ENCODE measurements at regions not wholly inside any gene's neighbourhood (a gene's known extent, or its start where the extent isn't known, plus 50 kb on each side); places are given as distances from the start of the nearest gene placed in this dataset.

GRCh38 chr3:59115364-59116232 is 65.8 kb upstream of the CFAP20DC start:
- Mint-ChIP-seq H3K4me1 (no peaks in the 10 kb centered on the region), H3K27ac (no peak overlapping the region), H3K9me3 (peaks cover 4% of the 10 kb centered on the region), H3K36me3 (ENCODE audit: low read depth) (no peaks in the 10 kb centered on the region), H3K27me3 (ENCODE audit: low read depth) (peaks cover 6% of the 10 kb centered on the region), H3K4me3 (no peak overlapping the region)
- TF ChIP-seq, protein P1, sequence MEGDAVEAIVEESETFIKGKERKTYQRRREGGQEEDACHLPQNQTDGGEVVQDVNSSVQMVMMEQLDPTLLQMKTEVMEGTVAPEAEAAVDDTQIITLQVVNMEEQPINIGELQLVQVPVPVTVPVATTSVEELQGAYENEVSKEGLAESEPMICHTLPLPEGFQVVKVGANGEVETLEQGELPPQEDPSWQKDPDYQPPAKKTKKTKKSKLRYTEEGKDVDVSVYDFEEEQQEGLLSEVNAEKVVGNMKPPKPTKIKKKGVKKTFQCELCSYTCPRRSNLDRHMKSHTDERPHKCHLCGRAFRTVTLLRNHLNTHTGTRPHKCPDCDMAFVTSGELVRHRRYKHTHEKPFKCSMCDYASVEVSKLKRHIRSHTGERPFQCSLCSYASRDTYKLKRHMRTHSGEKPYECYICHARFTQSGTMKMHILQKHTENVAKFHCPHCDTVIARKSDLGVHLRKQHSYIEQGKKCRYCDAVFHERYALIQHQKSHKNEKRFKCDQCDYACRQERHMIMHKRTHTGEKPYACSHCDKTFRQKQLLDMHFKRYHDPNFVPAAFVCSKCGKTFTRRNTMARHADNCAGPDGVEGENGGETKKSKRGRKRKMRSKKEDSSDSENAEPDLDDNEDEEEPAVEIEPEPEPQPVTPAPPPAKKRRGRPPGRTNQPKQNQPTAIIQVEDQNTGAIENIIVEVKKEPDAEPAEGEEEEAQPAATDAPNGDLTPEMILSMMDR (IDR thresholded peaks at IDR 0.05; ENCODE audit: unreplicated experiment in 3 of 3): no peak

- Mint-ChIP-seq H3K4me3 (no peak overlapping the region), H3K4me1 (no peaks in the 10 kb centered on the region), H3K9me3 (no peaks in the 10 kb centered on the region), H3K27me3 (ENCODE audit: low read depth) (no peaks in the 10 kb centered on the region), H3K27ac (no peak overlapping the region), H3K36me3 (ENCODE audit: low read depth) (no peaks in the 10 kb centered on the region)
- TF ChIP-seq, protein P1 (IDR thresholded peaks at IDR 0.05; ENCODE audit: unreplicated experiment in 3 of 3): no peak
These were observed 58.3 kb upstream of the CFAP20DC start for GRCh38 chr3:59107856-59108815.

DNA sequence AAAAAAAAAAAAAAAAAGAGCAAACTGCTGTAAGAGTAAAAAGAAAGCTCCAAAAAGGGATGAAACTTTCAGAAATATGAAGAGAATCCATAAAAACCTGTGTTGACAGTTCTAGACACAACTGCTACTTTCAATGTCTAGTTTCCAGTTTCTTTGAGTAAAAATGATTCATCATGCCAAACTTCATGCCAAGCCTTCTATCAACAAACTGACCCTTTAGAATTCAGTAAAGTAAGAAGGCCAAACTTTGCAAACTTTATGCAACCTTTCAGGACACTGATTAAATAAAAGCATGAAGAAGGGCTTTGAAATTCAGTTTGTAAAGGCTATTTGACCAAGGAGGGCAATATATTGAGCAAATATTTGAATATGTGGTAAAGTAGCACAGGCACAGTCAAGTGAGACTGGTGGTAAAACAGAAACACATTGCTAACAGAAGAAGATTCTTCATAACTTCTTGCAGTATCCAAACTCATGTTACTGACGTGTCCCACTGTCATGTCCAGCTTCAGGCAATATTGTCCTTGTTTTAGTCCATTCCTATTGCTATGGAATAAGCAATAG is 56.3 kb upstream of the CFAP20DC start:
- Mint-ChIP-seq H3K27ac (no peak overlapping the region), H3K27me3 (ENCODE audit: low read depth) (no peaks in the 10 kb centered on the region), H3K4me1 (peaks cover 11% of the 10 kb centered on the region), H3K36me3 (ENCODE audit: low read depth) (no peaks in the 10 kb centered on the region), H3K9me3 (no peaks in the 10 kb centered on the region), H3K4me3 (no peak overlapping the region)
- TF ChIP-seq, protein P1 (IDR thresholded peaks at IDR 0.05; ENCODE audit: unreplicated experiment in 3 of 3): no peak

GRCh38 chr3:59103552-59103951 is 53.7 kb upstream of the CFAP20DC start:
- H3K4me3 Mint-ChIP-seq: no peak overlapping the region
- H3K4me1 Mint-ChIP-seq: peaks cover 15% of the 10 kb centered on the region
- H3K36me3 Mint-ChIP-seq (ENCODE audit: low read depth): no peaks in the 10 kb centered on the region
- peaks cover 7% of the 10 kb centered on the region for H3K9me3 Mint-ChIP-seq
- no peaks in the 10 kb centered on the region for H3K27me3 Mint-ChIP-seq (ENCODE audit: low read depth)
- no peak overlapping the region for H3K27ac Mint-ChIP-seq
- TF ChIP-seq, protein P1 (IDR thresholded peaks at IDR 0.05; ENCODE audit: unreplicated experiment in 3 of 3): no peak

DNA sequence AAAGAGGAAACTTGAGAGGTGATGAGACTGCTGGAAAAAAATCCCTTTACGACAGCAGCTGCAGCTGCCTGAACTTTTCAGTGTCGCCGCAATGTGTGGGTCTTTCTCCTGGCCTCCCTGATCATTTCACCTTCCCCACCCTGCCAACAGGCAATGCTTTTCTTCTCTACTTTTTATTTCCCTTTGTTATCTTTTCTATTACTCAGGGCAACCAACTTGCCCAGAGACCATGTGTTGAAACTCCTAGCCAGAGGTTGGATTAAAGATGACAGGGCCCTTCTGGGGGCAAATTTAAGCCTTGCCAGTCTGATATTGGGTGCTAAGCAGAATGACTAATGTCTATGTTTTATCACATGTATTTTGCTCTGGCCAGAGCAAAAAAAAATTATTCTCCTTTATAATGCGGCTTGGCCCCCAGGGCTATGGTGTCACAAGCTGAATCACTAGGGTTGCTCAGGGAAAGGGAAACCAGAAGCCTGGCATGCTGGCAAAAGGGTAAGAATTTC is 51.5 kb upstream of the CFAP20DC start:
- Mint-ChIP-seq H3K4me3 (no peak overlapping the region), H3K9me3 (peaks cover 25% of the 10 kb centered on the region), H3K27me3 (ENCODE audit: low read depth) (no peaks in the 10 kb centered on the region)

More for the DNA sequence above, 51.5 kb upstream of the CFAP20DC start:
- TF ChIP-seq, protein P1 (IDR thresholded peaks at IDR 0.05; ENCODE audit: unreplicated experiment in 3 of 3): no peak
- Mint-ChIP-seq H3K4me1 (peaks cover 15% of the 10 kb centered on the region), H3K36me3 (ENCODE audit: low read depth) (no peaks in the 10 kb centered on the region), H3K27ac (peak overlapping the region; percentile 43 to 74 (median 63))

Data from nephron (organoid).